SK-N-MC (cell line): ENCODE measurements at regions not wholly inside any gene's neighbourhood (a gene's known extent, or its start where the extent isn't known, plus 50 kb on each side); places are given as distances from the start of the nearest gene placed in this dataset.

Experiments used
- EZH2 ChIP-seq: fragments of 200-600 bp; sonication (generic); IDR thresholded peaks from one replicate; pipeline ENCODE4 v1.6.1; 2017; ENCODE audit warnings: antibody characterized with exemption
- POLR2AphosphoS5 ChIP-seq: IDR thresholded peaks from 2 replicates; pipeline ENCODE4 v1.6.1; 2012; ENCODE audit warnings: mild to moderate bottlenecking, low read depth, low read length, borderline replicate concordance

- no peak for TF ChIP-seq POLR2AphosphoS5
- no peak for TF ChIP-seq EZH2
These were observed 127.3 kb upstream of the PRKCQ start for GRCh38 chr10:6707352-6707751.
